CD14-positive monocyte (primary cell): ENCODE measurements at regions not wholly inside any gene's neighbourhood (a gene's known extent, or its start where the extent isn't known, plus 50 kb on each side); places are given as distances from the start of the nearest gene placed in this dataset.

Experiments
- DNase-seq, 3 donors: peaks; one replicate each; pipeline ENCODE4 v3.0.0-alpha.2; 2011 to 2022
- H2AFZ ChIP-seq: 2 replicates; pipeline ENCODE4 v1.6.0; 2012; ENCODE audit warnings: mild to moderate bottlenecking, low read depth, low read length, inconsistent platforms; ENCODE audit not compliant: insufficient read depth, poor library complexity, severe bottlenecking
- H3K27ac ChIP-seq, 2 donors: 1 replicate in 1 of 2; 2 replicates in 1 of 2; pipeline ENCODE4 v1.5.1; 2012 to 2013; ENCODE audit warnings: low read length in 2 of 2, control low read depth in 1 of 2, inconsistent platforms in 1 of 2, low read depth in 1 of 2, mild to moderate bottlenecking in 1 of 2
- H3K27me3 ChIP-seq, 2 donors: one replicate each; pipeline versions ENCODE4 v1.6.0 to v1.6.1; 2011 to 2013; ENCODE audit warnings: low read length in 2 of 2; ENCODE audit not compliant: control insufficient read depth in 2 of 2, insufficient read depth in 2 of 2
- H3K36me3 ChIP-seq, 2 donors: replicated peaks in 1 of 2; 1 replicate in 1 of 2; 2 replicates in 1 of 2; pipeline versions ENCODE4 v1.5.1 to v1.6.1; 2012 to 2013; ENCODE audit warnings: low read length in 2 of 2, control low read depth in 1 of 2, inconsistent platforms in 1 of 2, mild to moderate bottlenecking in 1 of 2; ENCODE audit not compliant: insufficient read depth in 2 of 2, control insufficient read depth in 1 of 2
- H3K4me1 ChIP-seq, 2 donors: 1 replicate in 1 of 2; 2 replicates in 1 of 2; pipeline versions ENCODE4 v1.5.1 to v1.6.1; 2012 to 2013; ENCODE audit warnings: low read length in 2 of 2, control low read depth in 1 of 2, inconsistent platforms in 1 of 2, mild to moderate bottlenecking in 1 of 2, moderate library complexity in 1 of 2; ENCODE audit not compliant: insufficient read depth in 2 of 2, control insufficient read depth in 1 of 2
- H3K4me2 ChIP-seq: replicated peaks from 2 replicates; pipeline ENCODE3; 2012; ENCODE audit warnings: low read length, moderate library complexity, mild to moderate bottlenecking; ENCODE audit not compliant: poor library complexity, severe bottlenecking; ENCODE audit errors: extremely low read depth
- H3K4me3 ChIP-seq, 3 experiments: fragments of 200-600 bp in 1 of 3; sonication (generic) in 1 of 3; replicated peaks in 1 of 3; 1 replicate in 2 of 3; 2 replicates in 1 of 3; pipeline ENCODE4 v1.5.1; 2011 to 2013; ENCODE audit warnings: low read length in 3 of 3, mild to moderate bottlenecking in 3 of 3, control low read depth in 2 of 3, low read depth in 2 of 3, inconsistent platforms in 1 of 3, moderate library complexity in 1 of 3
- H3K79me2 ChIP-seq: 2 replicates; pipeline ENCODE4 v1.6.0; 2012; ENCODE audit warnings: mild to moderate bottlenecking, control low read depth, inconsistent platforms, low read length, moderate library complexity; ENCODE audit not compliant: insufficient read depth
- H3K9ac ChIP-seq: 2 replicates; pipeline ENCODE4 v1.6.0; 2017; ENCODE audit warnings: low read length, mild to moderate bottlenecking; ENCODE audit not compliant: insufficient read depth, poor library complexity, severe bottlenecking
- H3K9me3 ChIP-seq, 2 donors: replicated peaks in 1 of 2; 1 replicate in 1 of 2; 2 replicates in 1 of 2; pipeline versions ENCODE4 v1.5.1 to v1.6.1; 2012 to 2013; ENCODE audit warnings: low read length in 2 of 2, control low read depth in 1 of 2; ENCODE audit not compliant: control insufficient read depth in 1 of 2, insufficient read depth in 1 of 2
- H4K20me1 ChIP-seq: 2 replicates; pipeline ENCODE4 v1.6.0; 2012; ENCODE audit warnings: mild to moderate bottlenecking, low read length, control low read depth, moderate library complexity; ENCODE audit not compliant: insufficient read depth
- H3K27ac Mint-ChIP-seq, 7 donors: one replicate each; pipeline ENCODE4 v1.8.0; 2020; ENCODE audit warnings: mild to moderate bottlenecking in 7 of 7, mixed read lengths in 7 of 7, moderate library complexity in 6 of 7, inconsistent platforms in 2 of 7
- H3K27me3 Mint-ChIP-seq, 3 donors: one replicate each; pipeline ENCODE4 v1.8.0; 2021 to 2022; ENCODE audit warnings: low read depth in 3 of 3, mild to moderate bottlenecking in 3 of 3, mixed read lengths in 3 of 3, moderate library complexity in 3 of 3, inconsistent platforms in 1 of 3
- H3K36me3 Mint-ChIP-seq, 2 donors: one replicate each; pipeline ENCODE4 v1.8.0; 2020; ENCODE audit warnings: mixed read lengths in 2 of 2, inconsistent platforms in 1 of 2, mild to moderate bottlenecking in 1 of 2
- H3K4me1 Mint-ChIP-seq: one replicate; pipeline ENCODE4 v1.8.0; 2020; ENCODE audit warnings: mild to moderate bottlenecking, mixed read lengths
- H3K4me3 Mint-ChIP-seq, 2 donors: one replicate each; pipeline ENCODE4 v1.8.0; 2020; ENCODE audit warnings: mild to moderate bottlenecking in 2 of 2, mixed read lengths in 2 of 2, moderate library complexity in 1 of 2
- H3K9me3 Mint-ChIP-seq, 7 donors: one replicate each; pipeline ENCODE4 v1.8.0; 2020 to 2022; ENCODE audit warnings: mixed read lengths in 7 of 7, mild to moderate bottlenecking in 6 of 7, moderate library complexity in 6 of 7, inconsistent platforms in 2 of 7
- CTCF ChIP-seq: fragments of 200-600 bp; IDR thresholded peaks from one replicate; pipeline ENCODE4 v1.8.0; 2022; ENCODE audit warnings: antibody characterized with exemption, mild to moderate bottlenecking
- WGBS: methylation state at CpG from one replicate; pipeline ENCODE4 v1.1.5; 2013; ENCODE audit warnings: missing lambda C conversion rate; ENCODE audit not compliant: insufficient coverage; 5-methylcytosine and 5-hydroxymethylcytosine counted together
- intact Hi-C, 2 donors: fragments of 100-400 bp; cut with micrococcal nuclease; formaldehyde crosslinking; loops; one replicate each; pipeline versions ENCODE4 v1.15.0 to v1.15.1; 2023

GRCh38 chr2:15684161-15685039 is 92.7 kb downstream of the DDX1 start:
- H3K4me1 ChIP-seq, result no peaks in the 10 kb centered on the region
- no peaks in the 10 kb centered on the region for H3K36me3 Mint-ChIP-seq
- H3K27ac Mint-ChIP-seq, result no peak overlapping the region
- intact Hi-C loops, result no loop called here
- no peak overlapping the region for H3K9ac ChIP-seq
- H3K9me3 Mint-ChIP-seq, result peaks cover 0 to 9% (median 6%) of the 10 kb centered on the region in 7 donors
- H3K4me2 ChIP-seq, result no peak overlapping the region
- no peaks in the 10 kb centered on the region for H3K9me3 ChIP-seq
- no peak overlapping the region for H2AFZ ChIP-seq
- H4K20me1 ChIP-seq, result no peaks in the 10 kb centered on the region
- no peak overlapping the region for H3K27ac ChIP-seq
- H3K27me3 ChIP-seq, result no peaks in the 10 kb centered on the region
- H3K4me1 Mint-ChIP-seq, result peaks cover under 1% of the 10 kb centered on the region
- DNase-seq, result no peak
- no peaks in the 10 kb centered on the region for H3K79me2 ChIP-seq
- no peaks in the 10 kb centered on the region for H3K36me3 ChIP-seq
- peaks cover 0 to 5% (median 2%) of the 10 kb centered on the region in 3 donors for H3K27me3 Mint-ChIP-seq
- H3K4me3 Mint-ChIP-seq, result no peak overlapping the region
- TF ChIP-seq CTCF, result no peak
- no peak overlapping the region for H3K4me3 ChIP-seq
- 85% methylated on average over 7 of the region's 13 CpGs for WGBS

GRCh38 chr2:15685143-15685542 is 93.5 kb downstream of the DDX1 start:
- peaks cover 0 to 5% (median 4%) of the 10 kb centered on the region in 3 donors for H3K27me3 Mint-ChIP-seq
- 95% methylated on average over 5 of the region's 9 CpGs for whole genome bisulfite sequencing
- Histone ChIP-seq H4K20me1 (no peaks in the 10 kb centered on the region), H3K9ac (no peak overlapping the region), H3K4me1 (no peaks in the 10 kb centered on the region), H3K9me3 (no peaks in the 10 kb centered on the region), H3K36me3 (no peaks in the 10 kb centered on the region), H3K4me3 (no peak overlapping the region), H3K4me2 (no peak overlapping the region), H3K79me2 (no peaks in the 10 kb centered on the region), H2AFZ (no peak overlapping the region), H3K27me3 (no peaks in the 10 kb centered on the region), H3K27ac (no peak overlapping the region)
- no peaks in the 10 kb centered on the region for H3K36me3 Mint-ChIP-seq
- peaks cover 0 to 9% (median 3%) of the 10 kb centered on the region in 7 donors for H3K9me3 Mint-ChIP-seq
- TF ChIP-seq CTCF, result no peak
- peaks cover 3% of the 10 kb centered on the region for H3K4me1 Mint-ChIP-seq
- no peak for DNase-seq
- intact Hi-C loops, result no loop called here
- H3K27ac Mint-ChIP-seq, result no peak overlapping the region
- H3K4me3 Mint-ChIP-seq, result no peak overlapping the region
